ENCODE measurements at regions not wholly inside any gene's neighbourhood (a gene's known extent, or its start where the extent isn't known, plus 50 kb on each side); places are given as distances from the start of the nearest gene placed in this dataset.
"Not testable (repeated sequence)": the region's sequence is repeated elsewhere in the genome, so short reads cannot be mapped to it uniquely, and the experiment has no call there.

DNA sequence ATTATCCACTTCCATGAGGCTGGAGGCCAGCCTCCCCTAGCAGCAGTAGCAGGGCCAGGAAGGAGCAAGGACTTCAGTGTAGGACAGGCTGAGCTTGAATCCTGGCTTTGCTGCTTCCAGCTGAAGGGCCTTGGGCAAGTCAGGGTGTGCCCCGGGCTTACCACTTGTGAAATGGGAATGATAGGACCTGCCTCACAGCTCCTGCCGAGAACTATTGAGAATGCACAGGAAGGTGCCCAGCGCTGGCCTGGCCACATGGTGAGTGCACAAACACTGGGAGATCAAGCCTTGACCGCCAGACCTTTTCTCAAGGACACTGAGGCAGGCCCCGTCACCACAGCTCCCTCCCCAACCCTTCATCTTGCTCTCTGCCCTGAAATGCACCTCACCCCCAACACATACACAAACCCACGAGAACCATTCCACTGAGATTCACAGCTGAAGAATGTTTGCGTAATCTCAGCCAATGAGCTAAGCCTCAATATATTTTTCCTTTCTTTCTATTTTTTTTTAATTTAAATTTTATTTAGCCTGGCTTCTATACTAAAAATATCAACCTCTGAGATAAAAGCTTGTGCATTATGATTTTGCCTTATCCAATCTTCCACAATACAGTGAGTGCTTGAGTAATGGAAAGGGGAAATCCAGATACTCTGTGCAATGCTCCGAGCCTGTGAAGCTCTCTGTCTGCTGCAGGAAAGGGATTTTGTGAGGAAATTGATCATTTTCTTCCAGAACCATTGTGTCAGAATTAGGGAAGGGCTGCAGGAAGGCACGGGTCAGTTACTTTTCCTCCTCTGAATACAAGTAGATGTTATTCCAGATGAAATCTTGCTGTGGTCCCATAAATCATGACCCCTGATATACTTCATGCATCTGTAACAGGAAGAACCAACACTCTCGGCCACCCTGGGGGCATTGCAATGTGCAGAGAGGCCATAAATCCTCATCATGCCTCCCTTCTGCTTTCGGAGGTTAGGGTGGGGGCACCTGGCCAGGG, 193.9 kb downstream of the TLE3 start:
- no peak for DNase-seq

- DNase-seq, result no peak
Observed at GRCh38 chr15:69906256-69907185, 191.2 kb downstream of the TLE3 start.

- no peak for DNase-seq
Observed at GRCh38 chr15:69908060-69908459, 189.7 kb downstream of the TLE3 start.

DNA sequence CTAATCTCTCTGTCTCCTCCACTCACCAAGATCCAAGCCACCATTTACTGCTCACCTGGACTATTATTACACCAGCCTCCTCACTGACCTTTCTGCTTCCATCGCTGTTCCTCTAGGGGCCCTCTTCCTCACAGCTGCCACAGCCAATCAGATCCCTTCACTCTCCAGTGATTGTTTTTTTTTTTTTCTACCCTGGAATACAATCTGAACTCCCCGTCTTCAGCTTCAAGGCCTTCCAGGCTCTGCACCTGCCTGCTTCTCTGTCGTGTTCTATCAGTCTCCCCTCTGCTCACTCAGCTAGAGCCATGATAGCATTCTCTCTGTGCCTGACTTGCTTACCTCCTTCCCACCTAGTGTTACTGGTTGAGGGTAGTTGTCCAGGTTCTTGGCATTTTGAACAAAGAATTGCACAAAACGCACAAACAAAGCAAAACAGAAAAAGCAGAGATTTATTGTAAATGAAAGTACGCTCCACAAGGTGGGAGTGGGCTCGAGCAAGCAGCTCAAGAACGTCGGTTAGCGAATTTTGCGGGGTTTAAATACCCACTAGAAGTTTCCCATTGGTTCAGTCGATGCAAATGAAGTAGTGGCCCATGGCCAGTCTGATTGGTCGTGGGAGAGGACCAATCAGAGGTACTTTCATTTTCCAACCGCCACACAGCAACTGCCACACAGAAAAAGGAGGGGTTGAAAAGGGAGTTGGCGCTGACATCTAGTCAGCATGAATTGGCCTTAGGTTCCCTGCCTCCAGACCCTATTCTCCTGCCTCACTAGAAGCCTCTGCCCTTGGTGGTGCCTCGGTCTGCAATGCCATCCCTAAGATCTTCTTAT, 188.9 kb downstream of the TLE3 start:
- DNase-seq, result no peak

DNA sequence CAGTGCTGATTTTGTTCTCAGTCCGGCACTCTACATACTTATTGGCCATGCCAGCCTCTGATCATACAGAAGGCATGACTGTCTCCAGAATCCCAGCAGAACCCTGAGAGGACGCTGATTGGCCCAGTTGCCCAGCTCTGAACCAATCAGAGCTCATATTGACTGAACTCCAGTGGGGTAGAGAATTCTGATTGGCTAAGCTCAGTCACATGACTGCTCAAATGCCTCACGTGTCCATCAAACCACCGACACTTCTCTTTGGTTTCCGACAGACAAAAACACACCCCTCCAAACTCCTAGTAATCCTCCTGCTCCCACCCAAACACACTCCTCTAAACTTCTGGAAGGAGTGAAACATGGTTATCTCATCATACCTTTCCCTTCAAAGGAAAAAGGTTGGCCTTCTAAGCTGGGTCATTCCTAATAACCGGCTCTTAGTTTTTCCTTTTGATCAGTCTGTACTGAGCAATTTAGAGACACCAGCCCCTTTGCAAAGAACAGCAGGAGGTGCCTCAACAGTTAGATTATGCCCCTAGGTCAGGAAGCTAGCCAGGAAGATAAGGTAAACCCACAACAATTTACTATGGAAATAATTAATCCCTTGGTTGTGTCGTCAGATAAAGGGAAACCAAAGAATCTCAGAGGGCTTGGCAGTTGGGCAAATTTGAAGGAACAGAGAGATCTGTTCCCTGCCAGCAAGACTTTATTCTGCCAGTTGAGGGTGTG, 187.8 kb downstream of the TLE3 start:
- peak; percentile 6 for DNase-seq

DNA sequence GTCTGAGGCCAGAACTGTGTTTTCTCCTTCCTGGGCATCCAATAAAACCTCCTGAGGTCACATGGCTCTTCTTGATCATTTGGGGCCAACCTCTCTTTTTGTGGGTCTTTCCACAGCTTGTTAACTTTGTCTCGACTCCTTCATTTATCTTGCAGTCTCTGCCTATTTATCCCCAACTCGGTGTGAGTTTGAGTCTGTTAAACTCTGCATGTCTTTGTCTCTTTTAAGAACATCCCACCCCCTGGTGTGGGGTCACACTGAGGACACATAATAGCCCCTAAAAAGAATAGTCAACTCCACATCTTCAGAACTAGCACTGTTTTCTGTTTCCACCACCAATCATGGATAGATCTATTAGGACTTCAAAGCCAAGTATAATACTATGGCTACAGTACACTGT, 187.2 kb downstream of the TLE3 start:
- no peak for DNase-seq

GRCh38 chr15:69912116-69912515, 185.6 kb downstream of the TLE3 start:
- no peak for DNase-seq

GRCh38 chr15:69914040-69914439, 183.7 kb downstream of the TLE3 start:
- no peak for DNase-seq

- DNase-seq, result no peak
Observed at GRCh38 chr15:69914960-69915359, 182.8 kb downstream of the TLE3 start.

DNA sequence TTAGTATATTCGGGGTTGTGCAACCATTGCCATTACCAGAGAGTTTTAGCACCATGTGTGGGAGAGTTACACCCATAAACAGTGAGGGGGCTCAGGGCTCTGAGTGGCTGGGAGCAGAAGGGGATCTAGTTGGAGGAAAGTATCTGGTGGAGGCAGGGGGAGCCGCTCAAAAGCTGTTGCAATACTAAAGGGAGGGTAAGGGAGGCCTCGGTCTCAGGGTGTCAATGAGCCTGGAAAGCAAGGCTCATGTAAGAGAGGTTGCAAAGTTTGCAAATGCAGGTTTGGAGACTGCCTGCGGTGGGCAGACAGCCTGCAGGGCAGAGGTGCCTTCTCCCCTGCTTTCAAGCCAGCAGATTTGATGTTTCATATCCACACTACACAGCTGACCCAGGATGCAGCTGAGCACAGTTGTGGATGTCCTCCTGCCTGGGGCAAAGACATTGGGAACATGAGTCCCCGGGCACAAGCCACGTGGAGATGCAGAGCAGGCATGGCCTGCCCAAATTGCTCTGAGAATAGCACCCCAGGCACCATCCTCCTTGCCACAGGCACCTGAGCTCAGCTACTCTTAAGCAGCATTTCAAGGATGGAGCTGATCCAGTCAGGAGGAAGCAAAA, 181.4 kb downstream of the TLE3 start:
- DNase-seq, result no peak

DNA sequence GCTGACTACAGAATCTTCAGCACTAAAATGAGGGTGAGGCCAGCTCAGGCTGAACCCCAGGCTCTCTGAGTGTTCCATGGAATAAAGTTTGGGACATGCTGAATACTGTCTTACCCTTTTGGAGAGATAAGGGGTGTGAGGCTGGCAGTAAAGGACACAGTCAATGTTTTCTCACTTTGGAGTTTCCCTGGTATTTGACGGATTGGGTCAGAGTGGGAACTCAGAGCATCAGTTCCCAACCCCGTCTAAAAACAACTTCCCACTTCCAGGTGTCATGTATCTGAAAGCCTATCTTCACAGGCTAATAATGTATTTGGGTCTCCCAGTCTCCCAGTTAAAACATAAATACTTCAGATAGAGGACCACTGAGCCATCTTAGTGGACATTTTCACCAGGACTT, 180.7 kb downstream of the TLE3 start:
- no peak for DNase-seq

GRCh38 chr15:69919816-69920215, 177.9 kb downstream of the TLE3 start:
- no peak for DNase-seq

GRCh38 chr15:69920221-69920620, 177.5 kb downstream of the TLE3 start:
- DNase-seq, result no peak

GRCh38 chr15:69921626-69922619, 175.8 kb downstream of the TLE3 start:
- no peak for DNase-seq

DNA sequence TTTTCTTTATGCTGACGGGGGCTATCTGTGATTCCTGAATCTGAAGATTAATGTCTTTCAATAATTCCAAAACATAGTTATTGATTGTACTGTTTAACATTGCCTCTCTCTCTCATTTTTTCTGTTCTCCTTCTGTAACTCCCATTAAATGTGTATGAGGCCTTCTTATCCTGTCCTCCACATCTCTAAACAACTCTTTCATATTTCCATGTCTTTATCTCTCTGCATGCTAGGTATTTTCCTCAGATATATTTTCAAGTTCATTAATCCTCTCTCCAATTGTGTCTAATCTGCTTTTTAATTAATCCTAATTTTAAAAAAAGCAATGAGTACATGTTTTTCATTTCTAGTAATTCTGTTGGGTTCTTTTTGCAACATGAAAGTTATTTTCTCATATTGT, 173.2 kb downstream of the TLE3 start:
- no peak for DNase-seq

DNA sequence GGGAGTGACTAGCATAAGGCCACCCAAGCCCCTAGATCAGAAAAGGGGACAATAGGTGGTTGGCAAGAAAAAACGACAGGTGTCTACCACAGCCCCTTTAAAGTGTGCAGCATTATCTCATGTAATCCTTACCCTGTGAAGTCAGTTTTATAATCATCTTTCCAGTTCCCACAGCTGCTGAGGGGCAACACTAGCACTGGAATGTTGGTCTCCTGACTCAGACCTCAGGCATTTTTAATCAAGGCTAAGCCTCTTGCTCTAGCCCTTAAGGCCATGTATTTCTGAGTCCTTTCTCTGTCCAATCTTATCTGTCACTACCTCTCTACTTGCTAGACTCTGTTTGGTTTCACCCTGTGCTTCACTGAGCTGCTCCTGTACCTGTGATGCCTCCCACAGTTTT, 171.7 kb downstream of the TLE3 start:
- no peak for DNase-seq

- DNase-seq, result no peak
Observed at GRCh38 chr15:69926721-69927120, 171.0 kb downstream of the TLE3 start.

GRCh38 chr15:69928890-69929289, 168.8 kb downstream of the TLE3 start:
- not testable (repeated sequence) for DNase-seq

- no peak for DNase-seq
Observed at GRCh38 chr15:69929905-69930630, 167.6 kb downstream of the TLE3 start.

- no peak for DNase-seq
Observed at GRCh38 chr15:69930754-69931153, 167.0 kb downstream of the TLE3 start.
